ENCODE measurements at regions not wholly inside any gene's neighbourhood (a gene's known extent, or its start where the extent isn't known, plus 50 kb on each side); places are given as distances from the start of the nearest gene placed in this dataset.
"Not testable (repeated sequence)": the region's sequence is repeated elsewhere in the genome, so short reads cannot be mapped to it uniquely, and the experiment has no call there.

GRCh38 chr4:128454281-128454871 lies 166.8 kb upstream of the PGRMC2 start:
- DNase-seq (peak; percentile 84), ATAC-seq (peak; percentile 94 to 96)
- intact Hi-C loops (cut with DNase I), result loop anchor here (5.0 to 10.0 kb wide), 4 partner anchors 100 to 408 kb away; no protein-coding TSS in a partner anchor

GRCh38 chr4:128452415-128452814 lies 164.8 kb upstream of the PGRMC2 start:
- intact Hi-C loops (cut with DNase I), result loop anchor here (5.0 to 10.0 kb wide), 4 partner anchors 102 to 410 kb away; no protein-coding TSS in a partner anchor
- ATAC-seq (no peak), DNase-seq (no peak)

- intact Hi-C loops (cut with DNase I), result loop anchor here (5.0 to 10.0 kb wide), 4 partner anchors 103 to 411 kb away; no protein-coding TSS in a partner anchor
- ATAC-seq (no peak), DNase-seq (no peak)
Measured at GRCh38 chr4:128451270-128451905, 163.8 kb upstream of the PGRMC2 start.

GRCh38 chr4:128450326-128451120 lies 162.9 kb upstream of the PGRMC2 start:
- intact Hi-C loops (cut with DNase I), result loop anchor here (5.0 to 10.0 kb wide), 4 partner anchors 104 to 412 kb away; no protein-coding TSS in a partner anchor
- ATAC-seq (no peak), DNase-seq (no peak)

GRCh38 chr4:128449251-128449650 lies 161.6 kb upstream of the PGRMC2 start:
- ATAC-seq (no peak), DNase-seq (no peak)
- intact Hi-C loops (cut with DNase I), result no loop called here

- no peak for DNase-seq
- intact Hi-C loops (cut with DNase I), result no loop called here
- ATAC-seq, result no peak
Measured at GRCh38 chr4:128444544-128445302, 157.1 kb upstream of the PGRMC2 start.

GRCh38 chr4:128440923-128441322 lies 153.3 kb upstream of the PGRMC2 start:
- intact Hi-C loops (cut with DNase I), result no loop called here
- DNase-seq, result no peak
- ATAC-seq, result no peak

- ATAC-seq; intact Hi-C loops (cut with DNase I): not testable (repeated sequence)
Measured at GRCh38 chr4:128437023-128437422, 149.4 kb upstream of the PGRMC2 start.

GRCh38 chr4:128429023-128429613 lies 141.5 kb upstream of the PGRMC2 start:
- DNase-seq; ATAC-seq; intact Hi-C loops (cut with DNase I): not testable (repeated sequence)

More at GRCh38 chr4:128437023-128437422, 149.4 kb upstream of the PGRMC2 start:
- DNase-seq, result not testable (repeated sequence)

- intact Hi-C loops (cut with DNase I), result no loop called here
- DNase-seq (no peak), ATAC-seq (no peak)
Measured at GRCh38 chr4:128428397-128428796, 140.8 kb upstream of the PGRMC2 start.

GRCh38 chr4:128427832-128428366 lies 140.3 kb upstream of the PGRMC2 start:
- ATAC-seq (peak; percentile 81 to 87), DNase-seq (peak; percentile 29)
- intact Hi-C loops (cut with DNase I), result no loop called here

GRCh38 chr4:128424527-128425497 lies 137.2 kb upstream of the PGRMC2 start:
- ATAC-seq (peak in 1 of 2 donors; percentile 49), DNase-seq (no peak)
- intact Hi-C loops (cut with DNase I), result no loop called here

- DNase-seq; intact Hi-C loops (cut with DNase I); ATAC-seq: not testable (repeated sequence)
Measured at GRCh38 chr4:128422296-128422695, 134.7 kb upstream of the PGRMC2 start.

GRCh38 chr4:128416921-128417320 lies 129.3 kb upstream of the PGRMC2 start:
- no peak for ATAC-seq
- intact Hi-C loops (cut with DNase I), result no loop called here
- DNase-seq, result peak; percentile 18

- intact Hi-C loops (cut with DNase I), result no loop called here
- DNase-seq (no peak), ATAC-seq (no peak)
Measured at GRCh38 chr4:128410037-128410436, 122.4 kb upstream of the PGRMC2 start.

- no peak for ATAC-seq
- intact Hi-C loops (cut with DNase I), result no loop called here
Measured at GRCh38 chr4:128403586-128403985, 116.0 kb upstream of the PGRMC2 start.

GRCh38 chr4:128394778-128395177 lies 107.2 kb upstream of the PGRMC2 start:
- intact Hi-C loops (cut with DNase I), result no loop called here
- DNase-seq, result no peak
- peak in 1 of 2 donors; percentile 63 for ATAC-seq

More at GRCh38 chr4:128403586-128403985, 116.0 kb upstream of the PGRMC2 start:
- no peak for DNase-seq

Data from left cardiac atrium (tissue), 4 donors.